HEK293 (cell line): ENCODE measurements at regions not wholly inside any gene's neighbourhood (a gene's known extent, or its start where the extent isn't known, plus 50 kb on each side); places are given as distances from the start of the nearest gene placed in this dataset.

ENCODE experiments used
- CTCF ChIA-PET: fragments of 350-600 bp; formaldehyde crosslinking; extraction: SDS; loops from one replicate; lab custom pipeline; 2021; ENCODE audit warnings: antibody characterized with exemption; lab: Yijun Ruan, JAX
- POLR2A ChIA-PET: fragments of 300-600 bp; formaldehyde crosslinking; extraction: SDS; loops from one replicate; lab custom pipeline; 2020; ENCODE audit warnings: antibody characterized with exemption, inconsistent platforms; lab: Yijun Ruan, JAX
- H3K27ac ChIP-seq: fragments of 200-500 bp; sonication (Bioruptor generic); 2 replicates; pipeline ENCODE4 v1.5.1; 2014; ENCODE audit warnings: low read depth, low read length, control low read depth, inconsistent platforms; ENCODE audit errors: extremely low read depth
- H3K36me3 ChIP-seq, 2 experiments: fragments of 200-500 bp in 1 of 2; sonication (Bioruptor generic) in 1 of 2; 1 replicate in 1 of 2; 2 replicates in 1 of 2; pipeline ENCODE4 v1.5.1; 2014 to 2017; ENCODE audit warnings: inconsistent platforms in 2 of 2, low read length in 2 of 2; ENCODE audit not compliant: control insufficient read depth in 2 of 2, insufficient read depth in 1 of 2
- H3K4me1 ChIP-seq: fragments of 200-500 bp; sonication (Bioruptor generic); 2 replicates; pipeline ENCODE4 v1.5.1; 2014; ENCODE audit warnings: mild to moderate bottlenecking, low read length, inconsistent platforms; ENCODE audit not compliant: control insufficient read depth, insufficient read depth
- H3K4me3 ChIP-seq: 2 replicates; pipeline ENCODE4 v1.5.1; 2011; ENCODE audit warnings: low read depth, mild to moderate bottlenecking, control low read depth, low read length, moderate library complexity
- H3K9me3 ChIP-seq: fragments of 200-500 bp; sonication (Bioruptor generic); 2 replicates; pipeline ENCODE4 v1.5.1; 2014; ENCODE audit warnings: low read depth, low read length, inconsistent platforms; ENCODE audit not compliant: control insufficient read depth, insufficient read depth
- GLIS2 ChIP-seq: fragments of 450-650 bp; formaldehyde crosslinking; IDR thresholded peaks from 2 replicates; pipeline ENCODE4 v1.5.1; 2016; ENCODE audit warnings: missing biosample characterization, missing genetic modification characterization
- KLF8 ChIP-seq: fragments of 450-650 bp; formaldehyde crosslinking; IDR thresholded peaks from 2 replicates; pipeline ENCODE4 v1.5.1; 2016; ENCODE audit warnings: missing biosample characterization, missing genetic modification characterization
- REPIN1 ChIP-seq: fragments of 450-650 bp; formaldehyde crosslinking; IDR thresholded peaks from 2 replicates; pipeline ENCODE4 v1.5.1; 2017; ENCODE audit warnings: missing biosample characterization, missing genetic modification characterization, low read depth
- SCRT2 ChIP-seq: fragments of 450-650 bp; formaldehyde crosslinking; IDR thresholded peaks from 2 replicates; pipeline ENCODE4 v1.5.1; 2016; ENCODE audit warnings: missing biosample characterization, missing genetic modification characterization
- ZBTB1 ChIP-seq: fragments of 450-650 bp; formaldehyde crosslinking; IDR thresholded peaks from 2 replicates; pipeline ENCODE4 v1.5.1; 2016; ENCODE audit warnings: missing biosample characterization, missing genetic modification characterization
- ZNF138 ChIP-seq: fragments of 450-650 bp; formaldehyde crosslinking; IDR thresholded peaks from 2 replicates; pipeline ENCODE4 v1.5.1; 2016; ENCODE audit warnings: missing biosample characterization, missing genetic modification characterization, borderline replicate concordance
- ZNF155 ChIP-seq: fragments of 450-650 bp; formaldehyde crosslinking; IDR thresholded peaks from 2 replicates; pipeline ENCODE4 v1.5.1; 2016; ENCODE audit warnings: missing biosample characterization, missing genetic modification characterization
- ZNF169 ChIP-seq: fragments of 450-650 bp; formaldehyde crosslinking; IDR thresholded peaks from 2 replicates; pipeline ENCODE4 v1.5.1; 2016; ENCODE audit warnings: missing biosample characterization, missing genetic modification characterization
- ZNF175 ChIP-seq: fragments of 450-650 bp; formaldehyde crosslinking; IDR thresholded peaks from 2 replicates; pipeline ENCODE4 v1.5.1; 2016; ENCODE audit warnings: missing biosample characterization, missing genetic modification characterization
- ZNF184 ChIP-seq: fragments of 450-650 bp; IDR thresholded peaks from 2 replicates; pipeline ENCODE4 v1.5.1; 2018; ENCODE audit warnings: missing biosample characterization, mild to moderate bottlenecking, missing genetic modification characterization
- ZNF350 ChIP-seq: fragments of 450-650 bp; formaldehyde crosslinking; IDR thresholded peaks from 2 replicates; pipeline ENCODE4 v1.5.0; 2017; ENCODE audit warnings: missing biosample characterization, mild to moderate bottlenecking, missing genetic modification characterization
- ZNF501 ChIP-seq: fragments of 450-650 bp; formaldehyde crosslinking; IDR thresholded peaks from 2 replicates; pipeline ENCODE4 v1.5.1; 2016; ENCODE audit warnings: missing biosample characterization, missing genetic modification characterization
- ZNF514 ChIP-seq: fragments of 450-650 bp; formaldehyde crosslinking; IDR thresholded peaks from 2 replicates; pipeline ENCODE4 v1.5.1; 2016; ENCODE audit warnings: missing biosample characterization, missing genetic modification characterization
- ZNF544 ChIP-seq: fragments of 450-650 bp; formaldehyde crosslinking; IDR thresholded peaks from 2 replicates; pipeline ENCODE4 v1.5.0; 2017; ENCODE audit warnings: missing biosample characterization, missing genetic modification characterization
- ZNF585B ChIP-seq: fragments of 450-650 bp; formaldehyde crosslinking; IDR thresholded peaks from 2 replicates; pipeline ENCODE4 v1.5.1; 2016; ENCODE audit warnings: missing biosample characterization, missing genetic modification characterization
- ZNF623 ChIP-seq: fragments of 450-650 bp; formaldehyde crosslinking; IDR thresholded peaks from 2 replicates; pipeline ENCODE4 v1.5.1; 2016; ENCODE audit warnings: missing biosample characterization, missing genetic modification characterization
- ZNF629 ChIP-seq: fragments of 450-650 bp; formaldehyde crosslinking; IDR thresholded peaks from 2 replicates; pipeline ENCODE4 v1.5.1; 2017; ENCODE audit warnings: missing biosample characterization, missing genetic modification characterization
- ZNF707 ChIP-seq: fragments of 450-650 bp; formaldehyde crosslinking; IDR thresholded peaks from 2 replicates; pipeline ENCODE4 v1.5.1; 2016; ENCODE audit warnings: missing biosample characterization, missing genetic modification characterization
- ZSCAN30 ChIP-seq: fragments of 450-650 bp; IDR thresholded peaks from 2 replicates; pipeline ENCODE4 v1.5.1; 2018; ENCODE audit warnings: missing biosample characterization, mild to moderate bottlenecking, missing genetic modification characterization, moderate library complexity
- TF ChIP-seq, protein P1 (sequence below): fragments of 450-650 bp; formaldehyde crosslinking; IDR thresholded peaks from 2 replicates; pipeline ENCODE4 v1.5.1; 2016; ENCODE audit warnings: missing biosample characterization, missing genetic modification characterization
- TF ChIP-seq, protein P2 (sequence below): fragments of 450-650 bp; formaldehyde crosslinking; IDR thresholded peaks from 2 replicates; pipeline ENCODE4 v1.5.1; 2016; ENCODE audit warnings: missing biosample characterization, missing genetic modification characterization
- TF ChIP-seq, protein P3 (sequence below): fragments of 450-650 bp; formaldehyde crosslinking; IDR thresholded peaks from 2 replicates; pipeline ENCODE4 v1.5.1; 2016; ENCODE audit warnings: missing biosample characterization, missing genetic modification characterization

DNA sequence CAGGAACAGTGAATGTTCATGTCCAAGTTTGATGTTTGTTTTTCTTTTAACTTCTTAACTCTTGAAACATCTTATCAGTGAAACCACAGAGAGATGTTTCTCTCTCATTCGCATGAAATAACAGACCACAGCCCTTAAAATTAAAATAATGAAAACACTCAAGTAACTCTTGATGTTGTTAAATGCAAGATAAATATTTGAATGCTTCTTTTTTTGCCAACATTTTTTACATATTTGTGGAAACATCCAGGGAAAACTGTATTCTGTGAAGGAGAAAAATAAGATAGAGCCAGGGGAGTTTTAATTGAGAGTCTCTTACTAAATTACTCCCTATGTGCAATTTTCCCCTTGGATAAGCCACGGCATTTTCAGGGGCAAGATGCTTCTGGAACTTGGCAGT lies 361.8 kb upstream of the MGMT start (continued):
- TF ChIP-seq, protein P1, sequence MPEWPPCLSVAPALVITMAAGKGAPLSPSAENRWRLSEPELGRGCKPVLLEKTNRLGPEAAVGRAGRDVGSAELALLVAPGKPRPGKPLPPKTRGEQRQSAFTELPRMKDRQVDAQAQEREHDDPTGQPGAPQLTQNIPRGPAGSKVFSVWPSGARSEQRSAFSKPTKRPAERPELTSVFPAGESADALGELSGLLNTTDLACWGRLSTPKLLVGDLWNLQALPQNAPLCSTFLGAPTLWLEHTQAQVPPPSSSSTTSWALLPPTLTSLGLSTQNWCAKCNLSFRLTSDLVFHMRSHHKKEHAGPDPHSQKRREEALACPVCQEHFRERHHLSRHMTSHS: no peak
- TF ChIP-seq, protein P2, sequence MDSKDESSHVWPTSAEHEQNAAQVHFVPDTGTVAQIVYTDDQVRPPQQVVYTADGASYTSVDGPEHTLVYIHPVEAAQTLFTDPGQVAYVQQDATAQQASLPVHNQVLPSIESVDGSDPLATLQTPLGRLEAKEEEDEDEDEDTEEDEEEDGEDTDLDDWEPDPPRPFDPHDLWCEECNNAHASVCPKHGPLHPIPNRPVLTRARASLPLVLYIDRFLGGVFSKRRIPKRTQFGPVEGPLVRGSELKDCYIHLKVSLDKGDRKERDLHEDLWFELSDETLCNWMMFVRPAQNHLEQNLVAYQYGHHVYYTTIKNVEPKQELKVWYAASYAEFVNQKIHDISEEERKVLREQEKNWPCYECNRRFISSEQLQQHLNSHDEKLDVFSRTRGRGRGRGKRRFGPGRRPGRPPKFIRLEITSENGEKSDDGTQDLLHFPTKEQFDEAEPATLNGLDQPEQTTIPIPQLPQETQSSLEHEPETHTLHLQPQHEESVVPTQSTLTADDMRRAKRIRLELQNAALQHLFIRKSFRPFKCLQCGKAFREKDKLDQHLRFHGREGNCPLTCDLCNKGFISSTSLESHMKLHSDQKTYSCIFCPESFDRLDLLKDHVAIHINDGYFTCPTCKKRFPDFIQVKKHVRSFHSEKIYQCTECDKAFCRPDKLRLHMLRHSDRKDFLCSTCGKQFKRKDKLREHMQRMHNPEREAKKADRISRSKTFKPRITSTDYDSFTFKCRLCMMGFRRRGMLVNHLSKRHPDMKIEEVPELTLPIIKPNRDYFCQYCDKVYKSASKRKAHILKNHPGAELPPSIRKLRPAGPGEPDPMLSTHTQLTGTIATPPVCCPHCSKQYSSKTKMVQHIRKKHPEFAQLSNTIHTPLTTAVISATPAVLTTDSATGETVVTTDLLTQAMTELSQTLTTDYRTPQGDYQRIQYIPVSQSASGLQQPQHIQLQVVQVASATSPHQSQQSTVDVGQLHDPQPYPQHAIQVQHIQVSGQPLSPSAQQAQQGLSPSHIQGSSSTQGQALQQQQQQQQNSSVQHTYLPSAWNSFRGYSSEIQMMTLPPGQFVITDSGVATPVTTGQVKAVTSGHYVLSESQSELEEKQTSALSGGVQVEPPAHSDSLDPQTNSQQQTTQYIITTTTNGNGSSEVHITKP (tag by site-specific recombination): 0 out of 2 replicates have a peak, but pooled peaks have one; percentile 9
- TF ChIP-seq SCRT2 (tag by site-specific recombination) (no peak), GLIS2 (tag by site-specific recombination) (no peak), ZBTB1 (tag by site-specific recombination) (no peak), ZNF629 (no peak), ZNF169 (tag by site-specific recombination) (no peak)
- TF ChIP-seq, protein P3, sequence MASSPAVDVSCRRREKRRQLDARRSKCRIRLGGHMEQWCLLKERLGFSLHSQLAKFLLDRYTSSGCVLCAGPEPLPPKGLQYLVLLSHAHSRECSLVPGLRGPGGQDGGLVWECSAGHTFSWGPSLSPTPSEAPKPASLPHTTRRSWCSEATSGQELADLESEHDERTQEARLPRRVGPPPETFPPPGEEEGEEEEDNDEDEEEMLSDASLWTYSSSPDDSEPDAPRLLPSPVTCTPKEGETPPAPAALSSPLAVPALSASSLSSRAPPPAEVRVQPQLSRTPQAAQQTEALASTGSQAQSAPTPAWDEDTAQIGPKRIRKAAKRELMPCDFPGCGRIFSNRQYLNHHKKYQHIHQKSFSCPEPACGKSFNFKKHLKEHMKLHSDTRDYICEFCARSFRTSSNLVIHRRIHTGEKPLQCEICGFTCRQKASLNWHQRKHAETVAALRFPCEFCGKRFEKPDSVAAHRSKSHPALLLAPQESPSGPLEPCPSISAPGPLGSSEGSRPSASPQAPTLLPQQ (tag by site-specific recombination): no peak

DNA sequence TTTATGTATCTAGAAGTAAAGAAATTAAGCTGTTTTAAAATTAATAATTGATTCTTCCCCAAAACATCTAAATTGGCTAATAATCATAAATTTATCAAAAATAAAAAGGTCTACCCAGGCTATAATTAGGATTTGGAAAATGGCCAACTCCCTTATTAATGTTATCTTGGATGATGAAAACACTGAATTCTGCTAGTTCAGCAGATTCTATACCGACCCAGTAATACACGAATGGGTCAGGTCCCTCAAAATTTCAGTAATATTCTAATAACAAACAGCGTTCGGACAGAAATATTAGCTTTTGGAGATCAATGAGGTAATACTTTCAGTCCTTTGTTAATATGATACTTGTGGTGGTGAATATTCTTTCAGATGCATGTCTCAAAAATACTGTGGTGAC lies 360.7 kb upstream of the MGMT start:
- Histone ChIP-seq H3K27ac (no peak overlapping the region), H3K4me1 (peaks cover 16% of the 10 kb centered on the region), H3K36me3 (no peaks in the 10 kb centered on the region), H3K9me3 (no peaks in the 10 kb centered on the region), H3K4me3 (no peak overlapping the region)
- POLR2A ChIA-PET: no interaction called here
- CTCF ChIA-PET: no interaction called here
- TF ChIP-seq ZNF544 (tag by site-specific recombination) (no peak), ZNF155 (no peak), REPIN1 (tag by site-specific recombination) (no peak), KLF8 (tag by site-specific recombination) (no peak)

DNA sequence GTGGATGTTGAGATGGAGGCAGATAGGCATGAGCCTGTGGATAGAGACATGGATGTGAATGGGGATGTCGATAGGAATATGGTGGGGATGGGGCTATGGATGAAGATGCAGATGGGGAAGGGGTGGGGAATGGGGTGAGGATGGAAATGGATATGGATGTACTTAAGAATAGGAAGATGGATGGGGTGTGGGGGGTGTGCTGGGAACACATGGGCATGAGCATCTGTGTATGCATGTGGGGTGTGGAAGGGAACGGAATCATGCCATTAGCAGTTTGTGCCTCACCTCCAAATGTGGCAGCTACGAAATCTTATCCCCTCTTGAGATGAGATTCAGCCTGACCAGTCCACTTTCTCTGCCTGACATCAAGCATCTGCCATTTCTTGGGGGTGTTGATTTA lies 359.5 kb upstream of the MGMT start:
- peaks cover 16% of the 10 kb centered on the region for H3K4me1 ChIP-seq
- H3K9me3 ChIP-seq: no peaks in the 10 kb centered on the region
- ChIA-PET CTCF (interaction anchor here (0.7 kb wide), 1 partner anchor 709 kb away, joined by 3 read pairs; no protein-coding TSS in a partner anchor), POLR2A (no interaction called here)
- H3K4me3 ChIP-seq: no peak overlapping the region
- H3K27ac ChIP-seq: no peak overlapping the region
- no peaks in the 10 kb centered on the region for H3K36me3 ChIP-seq
- TF ChIP-seq ZNF623 (no peak), ZNF514 (tag by site-specific recombination) (no peak), ZNF175 (no peak), ZNF350 (no peak), ZNF138 (tag by site-specific recombination) (no peak), ZSCAN30 (tag by site-specific recombination) (no peak), ZNF501 (tag by site-specific recombination) (no peak), ZNF585B (no peak), ZNF184 (tag by site-specific recombination) (no peak), ZNF707 (tag by site-specific recombination) (no peak)
